Endodermal cell (in vitro differentiated cells): ENCODE measurements at regions not wholly inside any gene's neighbourhood (a gene's known extent, or its start where the extent isn't known, plus 50 kb on each side); places are given as distances from the start of the nearest gene placed in this dataset.

Source experiments
- DNase-seq: peaks from one replicate; pipeline ENCODE4 v3.0.0-alpha.2; 2017
- H3K27ac ChIP-seq: 2 replicates; pipeline ENCODE4 v1.5.1; 2013; ENCODE audit warnings: mild to moderate bottlenecking, low read depth, low read length, moderate library complexity
- H3K27me3 ChIP-seq: 2 replicates; pipeline ENCODE4 v1.6.1; 2013; ENCODE audit warnings: mild to moderate bottlenecking, low read length, moderate library complexity; ENCODE audit not compliant: insufficient read depth, control insufficient read depth, poor library complexity, severe bottlenecking
- H3K36me3 ChIP-seq: 2 replicates; pipeline ENCODE4 v1.7.0; 2013; ENCODE audit warnings: mild to moderate bottlenecking, low read length, moderate library complexity; ENCODE audit not compliant: control insufficient read depth, insufficient read depth
- H3K4me1 ChIP-seq: one replicate; pipeline ENCODE4 v1.7.0; 2013; ENCODE audit warnings: low read length; ENCODE audit not compliant: control insufficient read depth, insufficient read depth
- H3K4me3 ChIP-seq: 2 replicates; pipeline ENCODE4 v1.5.1; 2013; ENCODE audit warnings: mild to moderate bottlenecking, low read length, moderate library complexity
- H3K9ac ChIP-seq: 2 replicates; pipeline ENCODE4 v1.6.1; 2013; ENCODE audit warnings: mild to moderate bottlenecking, low read length, moderate library complexity; ENCODE audit not compliant: poor library complexity, severe bottlenecking; ENCODE audit errors: extremely low read depth
- H3K9me3 ChIP-seq: 2 replicates; pipeline ENCODE4 v1.6.1; 2013; ENCODE audit warnings: mild to moderate bottlenecking, low read length, moderate library complexity; ENCODE audit not compliant: control insufficient read depth
- H3K27ac Mint-ChIP-seq: 2 replicates; pipeline ENCODE4 v1.8.0; 2020; ENCODE audit warnings: mixed read lengths
- H3K27me3 Mint-ChIP-seq: 2 replicates; pipeline ENCODE4 v1.8.0; 2021; ENCODE audit warnings: mild to moderate bottlenecking, mixed read lengths; ENCODE audit not compliant: insufficient read depth
- H3K36me3 Mint-ChIP-seq: 2 replicates; pipeline ENCODE4 v1.8.0; 2020; ENCODE audit warnings: low read depth, mixed read lengths
- H3K4me1 Mint-ChIP-seq: 2 replicates; pipeline ENCODE4 v1.8.0; 2020; ENCODE audit warnings: mixed read lengths
- H3K4me3 Mint-ChIP-seq: 2 replicates; pipeline ENCODE4 v1.8.0; 2020; ENCODE audit warnings: mild to moderate bottlenecking, moderate library complexity, mixed read lengths
- H3K9me3 Mint-ChIP-seq: 2 replicates; pipeline ENCODE4 v1.8.0; 2020; ENCODE audit warnings: mild to moderate bottlenecking, mixed read lengths
- WGBS, 2 experiments: methylation state at CpG; one replicate each; pipeline versions ENCODE4 v1.1.5 to v1.1.7; 2013; ENCODE audit warnings: missing lambda C conversion rate in 2 of 2, mixed read lengths in 1 of 2; ENCODE audit not compliant: insufficient coverage in 1 of 2, insufficient read length in 1 of 2; 5-methylcytosine and 5-hydroxymethylcytosine counted together
- TF ChIP-seq, protein P1 (sequence below): fragments of 200-600 bp; sonication (generic); conservative IDR thresholded peaks from 2 replicates; pipeline ENCODE4 v1.5.0; 2021; ENCODE audit warnings: antibody characterized with exemption, mild to moderate bottlenecking

DNA sequence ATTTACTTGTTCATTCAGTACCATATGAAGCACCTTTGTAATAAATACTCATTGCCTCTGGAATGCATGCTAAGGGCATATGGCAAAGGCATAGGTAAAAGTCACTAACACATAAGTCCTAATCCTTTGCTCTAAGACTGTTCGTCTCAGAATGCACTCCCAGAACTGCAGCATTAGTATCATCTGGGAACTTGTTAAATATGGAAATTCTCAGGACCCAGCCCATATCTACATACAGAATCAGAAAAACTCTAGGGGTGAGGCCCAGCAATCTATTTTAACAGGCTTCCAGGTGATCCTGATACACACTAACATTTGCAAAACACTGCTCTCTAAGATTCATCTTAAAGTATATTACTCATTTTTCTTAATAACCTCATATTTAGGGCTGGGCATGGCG lies 113.8 kb upstream of the CDH6 start:
- Histone ChIP-seq H3K9me3 (peaks cover 9% of the 10 kb centered on the region), H3K4me1 (no peaks in the 10 kb centered on the region), H3K27ac (no peak overlapping the region), H3K36me3 (no peaks in the 10 kb centered on the region), H3K4me3 (no peak overlapping the region), H3K9ac (no peak overlapping the region), H3K27me3 (no peaks in the 10 kb centered on the region)
- Mint-ChIP-seq H3K4me3 (no peak overlapping the region), H3K27me3 (no peaks in the 10 kb centered on the region), H3K9me3 (peaks cover 10% of the 10 kb centered on the region), H3K27ac (no peak overlapping the region), H3K36me3 (peaks cover 5% of the 10 kb centered on the region), H3K4me1 (peaks cover 8% of the 10 kb centered on the region)
- no peak for DNase-seq
- TF ChIP-seq, protein P1, sequence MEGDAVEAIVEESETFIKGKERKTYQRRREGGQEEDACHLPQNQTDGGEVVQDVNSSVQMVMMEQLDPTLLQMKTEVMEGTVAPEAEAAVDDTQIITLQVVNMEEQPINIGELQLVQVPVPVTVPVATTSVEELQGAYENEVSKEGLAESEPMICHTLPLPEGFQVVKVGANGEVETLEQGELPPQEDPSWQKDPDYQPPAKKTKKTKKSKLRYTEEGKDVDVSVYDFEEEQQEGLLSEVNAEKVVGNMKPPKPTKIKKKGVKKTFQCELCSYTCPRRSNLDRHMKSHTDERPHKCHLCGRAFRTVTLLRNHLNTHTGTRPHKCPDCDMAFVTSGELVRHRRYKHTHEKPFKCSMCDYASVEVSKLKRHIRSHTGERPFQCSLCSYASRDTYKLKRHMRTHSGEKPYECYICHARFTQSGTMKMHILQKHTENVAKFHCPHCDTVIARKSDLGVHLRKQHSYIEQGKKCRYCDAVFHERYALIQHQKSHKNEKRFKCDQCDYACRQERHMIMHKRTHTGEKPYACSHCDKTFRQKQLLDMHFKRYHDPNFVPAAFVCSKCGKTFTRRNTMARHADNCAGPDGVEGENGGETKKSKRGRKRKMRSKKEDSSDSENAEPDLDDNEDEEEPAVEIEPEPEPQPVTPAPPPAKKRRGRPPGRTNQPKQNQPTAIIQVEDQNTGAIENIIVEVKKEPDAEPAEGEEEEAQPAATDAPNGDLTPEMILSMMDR: no peak
- 95% methylated on average over 2 of the region's 2 CpGs; no CpG with 5 or more reads in 1 of the 2 experiments for WGBS, 2 experiments

DNA sequence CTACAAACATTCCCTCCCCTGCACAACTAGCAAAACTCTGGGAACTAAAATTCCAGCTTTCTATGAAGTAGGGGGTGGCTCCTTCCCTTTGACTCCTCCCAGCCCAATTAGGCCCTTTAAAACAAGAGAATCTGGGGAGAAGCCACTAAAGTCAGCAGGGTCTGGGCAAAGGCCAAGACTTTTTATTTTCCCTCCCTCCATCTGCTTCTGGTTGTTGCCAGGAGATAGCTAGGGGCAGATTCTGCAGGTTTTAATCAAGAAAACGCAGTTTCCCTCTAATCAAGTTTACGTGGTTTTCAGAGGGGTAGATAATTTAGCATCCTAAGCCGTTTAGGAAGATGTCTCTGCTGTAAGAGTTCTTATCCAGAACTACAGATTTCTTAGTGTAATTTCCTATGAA lies 114.5 kb upstream of the CDH6 start:
- Histone ChIP-seq H3K9me3 (peaks cover 9% of the 10 kb centered on the region), H3K36me3 (no peaks in the 10 kb centered on the region), H3K27me3 (no peaks in the 10 kb centered on the region), H3K27ac (no peak overlapping the region), H3K9ac (no peak overlapping the region), H3K4me1 (no peaks in the 10 kb centered on the region), H3K4me3 (no peak overlapping the region)
- Mint-ChIP-seq H3K4me3 (no peak overlapping the region), H3K9me3 (peaks cover 16% of the 10 kb centered on the region), H3K36me3 (peaks cover 6% of the 10 kb centered on the region), H3K27me3 (peaks cover 2% of the 10 kb centered on the region), H3K4me1 (peaks cover 8% of the 10 kb centered on the region), H3K27ac (no peak overlapping the region)
- DNase-seq: no peak
- 85 to 86% methylated on average over 3 of the region's 3 CpGs for WGBS, 2 experiments
- TF ChIP-seq, protein P1: no peak

DNA sequence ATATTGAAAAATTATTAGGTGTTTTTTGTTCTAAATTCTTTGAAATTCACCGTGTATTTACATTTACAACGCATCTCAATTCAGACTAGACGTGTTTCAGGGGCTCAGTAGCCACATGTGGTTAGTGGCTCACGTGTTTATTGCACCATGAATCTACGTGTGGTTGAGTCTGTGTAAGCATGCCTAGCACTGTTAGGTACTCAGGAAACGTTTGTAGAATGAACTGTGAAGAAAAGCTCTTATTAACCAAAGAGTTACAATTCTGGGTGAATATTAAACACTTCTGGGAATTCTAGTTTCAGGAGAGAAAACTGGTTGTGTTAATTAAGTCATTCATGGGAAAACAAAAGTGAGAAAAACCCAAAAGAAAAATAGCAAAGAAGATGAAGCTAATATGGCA lies 117.5 kb upstream of the CDH6 start:
- Histone ChIP-seq H3K27ac (no peak overlapping the region), H3K27me3 (no peaks in the 10 kb centered on the region), H3K4me1 (no peaks in the 10 kb centered on the region), H3K9ac (no peak overlapping the region), H3K4me3 (no peak overlapping the region), H3K9me3 (peaks cover 9% of the 10 kb centered on the region), H3K36me3 (no peaks in the 10 kb centered on the region)
- TF ChIP-seq, protein P1: no peak
- H3K4me1 Mint-ChIP-seq: peaks cover 8% of the 10 kb centered on the region
- 91 to 100% methylated on average over 1 to 6 of the region's 6 CpGs for WGBS, 2 experiments
- DNase-seq: no peak
- H3K27ac Mint-ChIP-seq: no peak overlapping the region
- H3K4me3 Mint-ChIP-seq: no peak overlapping the region
- H3K27me3 Mint-ChIP-seq: peaks cover 2% of the 10 kb centered on the region
- H3K9me3 Mint-ChIP-seq: peaks cover 18% of the 10 kb centered on the region
- H3K36me3 Mint-ChIP-seq: peaks cover 6% of the 10 kb centered on the region
